Right forelimb (tissue), 1 donor: ENCODE measurements at regions not wholly inside any gene's neighbourhood (a gene's known extent, or its start where the extent isn't known, plus 50 kb on each side); places are given as distances from the start of the nearest gene placed in this dataset.

Experiments used
- DNase-seq: peaks from one replicate; pipeline ENCODE4 v3.0.0-alpha.2; 2018

DNA sequence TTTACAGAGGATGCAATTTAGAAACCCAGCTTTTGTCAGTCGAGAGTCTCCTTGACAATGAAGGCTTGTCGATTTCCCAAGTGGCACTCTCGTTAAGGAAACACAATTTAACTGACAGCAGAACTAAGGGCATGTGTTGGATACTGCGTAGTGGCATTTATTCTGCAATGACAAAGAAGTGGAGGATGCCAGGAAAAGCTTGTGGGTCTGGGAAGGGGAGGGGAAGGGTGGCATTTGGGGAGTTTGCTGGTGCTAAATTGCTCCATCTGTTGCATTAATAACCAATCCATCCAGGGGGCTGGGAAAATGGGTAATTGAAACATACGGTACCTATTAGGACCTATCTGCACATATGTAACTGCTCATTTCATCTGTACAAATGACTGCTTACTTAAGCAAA is 190.6 kb downstream of the NSG2 start:
- no peak for DNase-seq

DNA sequence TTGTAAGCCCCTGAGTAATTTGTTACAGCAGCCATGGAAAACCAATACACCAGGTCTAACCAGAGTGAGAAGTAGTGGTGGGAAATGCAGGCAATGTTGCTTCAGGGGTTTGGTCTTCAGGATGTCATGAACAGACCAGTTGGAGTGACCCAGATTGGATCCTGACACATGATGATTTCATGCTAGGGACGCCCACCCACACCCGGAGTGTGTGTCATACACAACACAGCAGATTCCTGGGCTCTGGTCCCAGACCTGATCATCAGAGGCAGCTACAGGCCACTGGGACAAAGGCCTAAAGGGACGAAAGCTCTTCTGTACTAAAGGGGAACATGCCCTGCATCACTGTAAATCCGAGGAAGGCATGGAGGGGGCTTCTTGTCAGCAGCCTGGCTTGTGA is 194.2 kb downstream of the NSG2 start:
- no peak for DNase-seq

DNA sequence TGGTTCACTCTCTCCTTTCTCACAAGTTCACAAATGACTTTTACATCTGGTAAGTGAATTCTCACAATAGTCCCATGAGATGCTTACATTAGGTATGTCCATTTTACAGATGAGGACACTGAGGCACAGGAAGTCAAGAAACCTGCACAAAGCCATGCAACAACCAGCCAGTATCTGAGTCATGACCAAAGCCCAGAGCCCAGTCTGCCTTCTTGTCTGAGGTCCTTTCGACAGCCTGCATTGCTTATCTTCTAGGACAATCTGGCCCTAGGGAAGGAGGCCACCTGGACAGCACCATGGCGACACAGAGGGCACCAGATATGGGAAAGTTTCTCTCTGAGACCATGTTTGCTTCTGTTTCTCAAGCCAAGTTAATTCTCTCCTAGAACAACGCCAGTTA is 197.1 kb downstream of the NSG2 start:
- DNase-seq = no peak

DNA sequence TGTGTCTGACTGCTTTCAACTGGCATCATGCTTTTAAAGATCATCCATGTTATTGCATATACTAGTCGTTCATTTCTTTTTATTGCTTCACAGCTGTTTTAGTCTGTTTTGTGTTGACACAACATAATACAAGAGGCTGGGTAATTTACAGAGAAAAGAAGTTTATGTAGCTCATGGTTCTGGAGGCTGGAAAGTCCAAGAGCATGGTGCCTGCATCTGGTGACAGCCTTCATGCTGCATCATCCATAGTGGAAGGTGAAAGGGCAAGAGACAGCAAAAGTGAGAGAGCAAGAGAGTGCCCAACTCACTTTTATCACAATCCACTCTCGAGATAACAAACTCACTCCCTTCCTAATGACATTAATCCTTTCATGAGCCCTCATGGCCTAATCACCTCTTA is 198.4 kb downstream of the NSG2 start:
- DNase-seq = no peak

DNA sequence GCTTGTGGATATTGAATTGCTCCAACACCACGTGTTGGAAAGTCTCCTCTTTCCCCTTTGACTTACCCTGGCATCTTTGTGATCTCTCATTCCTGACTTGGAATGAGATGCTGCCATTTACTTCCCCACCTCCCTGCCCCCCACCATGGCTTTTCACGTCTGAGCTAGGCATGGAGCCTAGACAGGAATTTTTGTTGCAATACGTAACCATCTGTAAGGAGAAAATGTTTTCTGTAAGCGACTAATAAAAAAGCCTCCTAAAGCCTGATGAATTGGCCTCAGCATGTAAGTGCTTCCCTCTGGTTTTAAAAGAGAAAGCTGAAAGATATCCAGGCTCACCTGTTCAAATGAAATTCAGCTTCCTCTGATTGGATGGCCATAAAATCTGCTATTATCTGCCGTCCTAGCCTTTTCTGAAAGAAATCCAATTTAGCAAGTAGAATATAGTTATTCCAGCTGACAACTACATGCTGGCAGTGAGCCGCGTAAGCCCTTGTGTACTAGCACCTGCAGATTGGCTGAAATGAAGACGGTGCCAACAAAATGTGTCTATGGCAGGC is 200.1 kb downstream of the NSG2 start:
- DNase-seq = no peak

DNA sequence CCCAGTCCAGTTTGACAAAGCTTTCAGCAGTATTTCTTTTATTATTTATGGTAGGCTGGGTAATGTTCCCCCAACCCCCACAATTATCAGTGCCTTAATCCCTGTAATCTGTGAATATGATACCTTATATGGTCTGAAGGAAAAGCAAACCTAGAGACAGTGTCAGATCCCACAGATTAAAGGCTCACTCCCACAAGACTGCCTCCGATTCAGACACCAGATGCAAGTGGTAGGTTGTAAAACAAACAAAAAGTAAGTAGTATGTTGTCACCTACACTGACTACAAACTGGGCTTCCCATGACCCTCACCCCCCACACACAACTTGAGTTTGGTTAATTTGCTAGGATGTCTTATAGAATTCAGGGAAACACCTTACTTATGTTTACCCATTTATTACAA is 201.2 kb downstream of the NSG2 start:
- no peak for DNase-seq

DNA sequence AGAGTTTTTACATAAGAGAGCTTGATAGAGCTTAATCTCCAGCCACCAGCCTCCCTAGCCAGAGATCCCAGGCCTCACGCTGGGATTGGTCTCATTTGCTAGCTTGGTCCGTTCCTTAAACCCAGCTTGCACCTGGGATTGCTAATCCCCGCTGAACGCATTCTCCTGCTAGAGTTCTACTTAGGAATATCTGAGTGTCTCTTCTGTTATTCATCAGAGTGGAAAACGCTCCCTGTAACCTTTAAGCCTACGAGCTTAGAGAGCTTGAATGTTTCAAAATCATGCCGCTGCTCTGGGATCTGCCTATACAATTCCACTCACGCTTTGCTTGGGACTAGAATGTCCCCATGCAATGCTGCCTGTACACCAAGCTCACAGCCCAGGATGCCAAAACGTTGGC is 201.8 kb downstream of the NSG2 start:
- DNase-seq = no peak

DNA sequence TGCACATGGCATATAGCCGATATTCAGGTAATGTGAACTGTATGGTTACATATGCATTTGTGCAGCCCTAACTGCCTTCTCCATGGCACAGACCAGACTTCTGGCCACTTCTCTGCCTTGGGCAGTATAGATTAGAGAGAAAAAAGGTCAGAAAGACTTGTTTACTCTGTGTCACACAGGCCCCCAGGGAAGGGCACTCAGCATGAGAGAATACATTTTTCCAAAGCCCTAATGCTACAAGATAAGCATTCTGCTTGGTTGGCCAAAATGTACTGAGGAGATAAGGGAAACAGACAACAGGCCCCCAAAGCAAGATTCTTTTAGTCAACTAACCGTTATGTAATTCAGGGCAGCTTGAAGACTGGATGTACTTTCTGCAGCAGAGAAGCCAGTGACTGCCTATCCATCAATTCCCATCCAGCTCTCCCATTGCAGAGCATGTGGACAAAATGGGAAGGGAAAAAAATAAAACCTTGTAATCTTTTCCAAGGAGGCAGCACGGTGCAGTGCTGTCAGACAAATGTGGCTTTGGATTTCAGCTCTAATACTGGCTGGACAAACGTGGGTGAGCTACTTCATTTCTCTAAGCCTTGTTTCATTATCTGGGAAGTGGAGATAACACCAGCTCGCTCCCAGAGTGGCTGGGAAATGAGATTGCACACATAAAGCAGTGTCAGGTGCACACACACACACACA is 205.9 kb downstream of the NSG2 start:
- DNase-seq = no peak

DNA sequence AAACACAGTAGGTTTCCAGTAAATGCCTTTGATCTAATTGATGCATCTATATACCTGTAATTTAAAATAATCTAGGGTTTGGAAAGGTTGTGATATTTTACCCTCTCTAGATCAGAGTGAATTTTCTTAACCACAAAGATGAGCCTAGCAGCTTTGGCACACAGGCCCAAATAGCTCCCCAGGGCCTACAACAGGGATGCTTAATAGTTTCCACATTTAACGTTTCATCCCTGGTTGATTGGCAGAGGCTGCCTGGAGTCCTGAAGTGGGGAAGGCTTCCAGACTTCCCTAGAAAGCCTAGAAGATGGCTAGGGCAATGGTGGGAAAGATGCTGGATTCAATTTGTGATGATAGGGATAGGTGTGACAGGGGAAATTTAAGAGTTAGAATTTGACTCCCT is 206.6 kb downstream of the NSG2 start:
- DNase-seq = no peak

DNA sequence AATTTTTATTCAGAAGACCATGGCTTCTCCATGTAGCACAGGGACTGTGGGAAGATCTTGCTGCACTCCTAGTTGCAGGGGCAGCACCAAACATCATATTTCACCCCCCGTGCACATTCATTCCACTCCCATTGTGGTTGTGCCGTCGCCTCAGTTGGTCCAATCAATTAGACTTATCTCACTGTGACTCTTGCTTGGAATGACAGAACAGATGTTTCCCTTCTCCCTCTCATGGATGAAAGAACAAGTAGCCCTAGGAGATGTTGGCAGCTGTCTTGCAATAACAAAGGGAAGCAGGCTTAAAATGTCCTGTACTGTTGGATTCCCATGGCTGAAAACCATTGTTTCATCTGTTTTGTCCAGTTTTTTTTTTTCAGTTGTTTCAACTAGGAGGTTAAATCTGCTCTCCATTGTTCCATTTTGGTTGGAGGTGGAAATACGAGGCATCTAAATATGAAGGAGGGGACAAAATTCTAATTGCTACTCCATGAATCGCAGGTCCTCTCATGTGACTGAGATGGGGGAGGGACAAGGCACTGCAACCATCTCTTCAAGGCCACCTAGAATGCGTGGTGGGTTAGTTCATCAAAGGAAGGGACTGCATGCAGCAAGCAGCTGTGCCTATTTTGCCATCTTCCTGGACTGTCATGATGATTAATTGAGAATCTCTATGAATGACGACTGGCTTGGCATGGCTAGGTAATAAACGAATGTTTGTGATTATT is 214.4 kb downstream of the NSG2 start:
- DNase-seq = no peak

DNA sequence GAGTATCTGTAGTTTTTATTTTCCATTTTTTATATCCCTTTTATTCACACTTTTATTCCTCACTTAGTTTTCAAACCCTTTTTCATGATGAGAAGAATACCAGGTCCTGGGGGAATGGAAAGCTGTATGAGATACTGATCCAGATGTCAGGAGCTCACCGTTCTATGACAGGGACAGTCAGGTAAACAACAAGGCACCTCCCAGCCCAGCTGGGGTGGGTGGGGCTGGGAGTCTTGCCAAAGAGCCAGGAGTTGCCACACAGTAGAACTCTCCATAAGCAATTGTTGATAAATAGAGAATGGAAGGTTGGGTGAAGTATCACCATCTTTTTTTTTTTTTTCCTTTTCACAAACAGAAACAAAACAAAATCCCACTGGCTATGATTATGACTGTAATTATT is 225.8 kb downstream of the NSG2 start:
- DNase-seq = no peak

DNA sequence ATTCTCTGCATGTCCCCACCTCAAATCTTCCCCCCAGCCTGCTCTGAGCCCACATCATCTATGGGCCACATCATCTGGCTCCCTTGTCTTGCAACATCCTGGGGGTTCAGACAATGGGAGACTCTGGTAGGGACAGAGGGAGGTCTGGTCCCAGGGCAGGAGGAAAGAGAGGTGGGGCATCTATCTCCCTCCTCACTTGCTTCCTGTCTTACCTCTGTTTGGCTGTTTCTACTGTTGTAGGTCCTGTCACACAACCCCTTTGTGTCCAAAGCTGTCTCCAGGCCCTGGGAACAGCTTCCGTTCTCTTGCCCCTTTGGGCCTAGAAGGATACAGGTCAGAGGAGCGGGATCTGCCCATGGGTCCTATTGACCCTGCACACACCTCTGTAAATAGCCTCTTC is 227.2 kb downstream of the NSG2 start:
- DNase-seq = no peak

DNA sequence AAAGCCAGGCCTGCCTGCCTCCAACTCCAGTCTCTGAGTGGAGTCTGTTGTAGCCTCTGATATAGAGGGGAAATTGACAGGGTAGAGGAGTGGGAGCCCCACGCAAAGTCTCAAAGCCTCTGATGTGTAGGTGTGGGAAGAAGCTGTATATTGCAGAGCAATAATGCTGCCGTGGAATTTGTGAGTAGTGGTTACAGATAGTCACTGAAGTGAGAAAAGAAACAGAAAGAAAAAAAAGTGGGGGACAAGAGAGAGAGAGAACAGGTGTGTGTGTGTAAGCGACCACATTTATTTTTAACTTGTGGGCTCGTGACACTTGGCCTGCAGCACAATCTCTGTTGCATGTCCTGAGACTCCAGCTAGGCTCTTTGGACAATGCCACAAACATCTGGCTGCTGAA is 227.8 kb downstream of the NSG2 start:
- DNase-seq = no peak

DNA sequence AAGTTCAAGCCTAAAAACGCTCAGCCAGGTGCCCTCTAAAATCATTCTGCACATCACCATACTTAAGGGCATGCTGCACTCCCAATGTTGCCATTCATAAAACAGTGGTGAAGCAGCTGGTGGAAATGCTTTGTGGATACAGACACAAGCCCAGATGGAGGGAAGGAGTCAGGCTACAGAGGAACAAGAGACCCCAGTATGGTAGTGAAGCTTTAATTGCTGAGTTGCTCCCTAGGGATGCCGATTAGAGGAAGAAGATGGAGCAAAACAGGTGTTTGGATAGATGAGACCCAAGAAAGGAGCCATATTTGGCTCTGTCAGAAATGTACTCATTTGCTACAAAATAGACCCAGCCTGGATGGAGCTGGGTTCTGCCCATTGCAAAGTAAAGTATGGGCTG is 230.5 kb downstream of the NSG2 start:
- DNase-seq = no peak

DNA sequence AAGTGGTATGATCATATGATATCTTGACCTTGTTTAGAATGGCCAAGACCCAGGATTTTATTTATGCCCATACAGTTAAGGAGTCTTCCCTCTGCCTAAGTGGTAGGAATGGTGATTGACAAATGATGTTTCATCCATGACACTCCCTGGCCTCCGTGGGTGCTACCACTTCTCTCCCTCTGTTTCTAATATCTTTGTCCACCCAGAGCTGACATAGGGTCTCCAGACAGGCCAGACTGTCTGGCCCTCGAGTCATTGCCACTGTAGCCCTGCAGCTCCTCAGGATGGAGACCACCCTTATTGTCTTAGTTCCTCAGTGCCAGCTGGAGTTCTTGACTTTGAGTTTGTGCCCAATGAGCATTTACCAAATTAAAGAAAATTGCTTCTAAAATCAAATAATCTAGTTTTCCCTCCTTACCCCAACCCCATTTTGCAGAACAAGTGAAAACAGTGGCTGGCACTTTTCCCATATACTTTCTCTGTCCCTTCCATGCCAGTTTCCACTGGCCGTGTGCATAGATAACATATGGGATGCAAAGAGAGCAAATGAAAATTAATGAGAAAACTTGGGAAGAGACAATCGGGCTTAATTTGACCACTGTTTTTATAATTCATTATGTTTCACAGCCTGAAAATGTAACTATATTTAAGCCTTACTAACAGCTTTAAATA is 235.7 kb downstream of the NSG2 start:
- DNase-seq = no peak

DNA sequence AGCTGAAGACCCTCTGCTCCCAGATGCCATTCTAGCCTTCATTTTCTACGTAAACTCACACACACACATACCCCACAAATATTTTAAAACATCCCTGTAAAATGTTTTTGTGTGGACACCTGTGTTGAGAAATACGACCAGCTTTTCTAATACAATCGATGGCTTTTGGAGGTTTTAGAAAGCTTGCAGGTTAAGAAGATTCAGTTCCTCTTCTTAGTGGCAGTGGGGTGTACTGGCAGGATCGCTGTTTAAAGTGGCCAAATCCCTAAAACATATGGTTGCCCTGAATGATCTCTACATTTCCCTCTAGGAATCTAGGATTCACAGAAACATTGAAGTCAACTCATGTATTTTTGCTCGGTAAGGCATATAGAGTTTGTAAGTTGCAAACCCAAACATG is 236.3 kb downstream of the NSG2 start:
- no peak for DNase-seq

DNA sequence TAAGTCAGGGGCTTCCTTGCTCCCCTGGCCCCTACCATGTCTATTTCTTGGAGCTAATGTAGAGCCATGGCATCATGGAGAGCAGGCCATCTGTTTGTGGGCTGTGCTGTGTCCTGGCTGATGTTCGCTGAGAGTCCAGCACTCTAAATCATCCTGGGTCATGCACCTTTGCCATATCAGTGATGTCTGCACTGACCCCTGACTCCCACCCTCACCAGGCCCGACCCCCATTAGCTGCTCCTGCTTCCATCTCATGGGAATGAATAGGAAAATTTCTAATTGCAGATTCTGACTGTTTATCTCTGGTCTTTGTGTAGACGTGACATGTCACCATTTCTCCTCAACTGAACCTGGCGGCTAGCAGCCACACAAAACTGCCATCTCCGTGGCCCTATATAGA is 236.9 kb downstream of the NSG2 start:
- DNase-seq = no peak

DNA sequence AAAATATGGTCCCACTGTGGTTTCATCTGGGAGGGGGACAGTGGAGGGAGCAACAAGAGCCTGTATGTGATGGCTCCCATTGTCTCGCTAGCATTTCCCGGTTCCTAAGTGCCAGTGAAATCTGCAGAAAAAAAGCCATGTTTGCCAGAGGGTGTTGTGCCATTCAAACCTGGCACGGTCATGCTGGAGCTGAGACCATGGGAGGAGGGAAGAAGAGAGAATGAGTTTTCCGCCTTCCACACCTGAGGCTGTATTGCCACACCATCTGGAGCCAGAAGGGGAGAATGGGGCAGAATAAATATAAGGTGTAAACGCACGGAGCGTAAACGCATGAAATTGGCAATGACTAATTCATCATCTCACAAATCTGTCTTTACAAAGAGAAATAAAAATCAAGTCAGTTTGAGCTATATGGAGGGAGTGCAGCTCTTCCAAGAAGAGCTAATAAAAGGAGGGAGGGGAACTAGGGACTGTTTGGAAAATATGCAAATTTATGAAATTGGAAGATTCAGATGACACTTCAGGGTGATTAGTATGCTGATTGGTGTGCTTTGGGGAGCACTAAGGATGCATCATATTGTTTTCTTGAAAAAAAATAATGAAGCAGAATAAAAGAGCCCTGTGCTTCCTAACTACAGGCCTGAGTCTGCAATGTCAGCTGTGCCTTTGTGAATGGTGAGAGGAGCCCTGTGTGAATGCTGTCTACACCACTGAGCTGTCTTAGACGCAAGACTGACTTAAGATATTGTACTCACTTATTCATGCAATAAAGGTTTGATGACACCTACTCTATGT is 237.9 kb downstream of the NSG2 start:
- DNase-seq = no peak

DNA sequence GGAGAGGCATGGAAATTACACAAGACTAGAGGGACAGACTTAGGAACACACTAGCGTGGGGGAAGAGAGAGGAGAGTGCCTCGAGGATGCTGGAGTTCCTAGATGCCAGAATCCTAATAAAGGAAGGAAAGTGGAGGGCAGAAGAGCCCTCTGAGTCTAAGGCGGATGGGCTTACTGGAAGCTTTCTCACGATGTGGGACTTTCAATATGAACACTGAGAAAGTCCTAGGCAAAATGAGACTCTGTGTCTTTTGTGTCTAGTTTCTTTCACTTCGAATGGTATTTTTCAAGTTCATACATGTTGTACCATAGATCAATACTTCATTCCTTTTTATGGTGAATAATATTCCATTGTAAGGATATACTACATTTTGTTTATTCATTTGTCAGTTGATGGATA is 239.4 kb downstream of the NSG2 start:
- no peak for DNase-seq

DNA sequence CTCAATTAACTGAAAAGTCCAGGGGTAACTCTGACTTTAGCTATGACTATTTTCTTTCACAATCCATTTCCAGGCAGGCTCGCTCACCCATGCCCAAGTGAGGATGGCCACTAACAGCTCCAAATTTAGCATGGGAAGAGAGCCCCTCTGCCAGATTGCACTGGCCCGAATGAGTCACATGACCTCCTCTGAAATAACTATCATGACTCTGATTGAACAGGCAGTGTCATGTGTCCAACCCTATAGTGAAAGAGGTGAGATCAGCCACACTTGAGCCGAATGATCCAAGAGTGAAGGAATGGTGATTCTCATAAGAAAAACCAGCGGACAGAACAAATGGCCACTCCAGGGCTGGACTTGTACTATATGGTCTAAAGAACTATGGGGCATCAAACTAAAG is 242.3 kb downstream of the NSG2 start:
- no peak for DNase-seq

DNA sequence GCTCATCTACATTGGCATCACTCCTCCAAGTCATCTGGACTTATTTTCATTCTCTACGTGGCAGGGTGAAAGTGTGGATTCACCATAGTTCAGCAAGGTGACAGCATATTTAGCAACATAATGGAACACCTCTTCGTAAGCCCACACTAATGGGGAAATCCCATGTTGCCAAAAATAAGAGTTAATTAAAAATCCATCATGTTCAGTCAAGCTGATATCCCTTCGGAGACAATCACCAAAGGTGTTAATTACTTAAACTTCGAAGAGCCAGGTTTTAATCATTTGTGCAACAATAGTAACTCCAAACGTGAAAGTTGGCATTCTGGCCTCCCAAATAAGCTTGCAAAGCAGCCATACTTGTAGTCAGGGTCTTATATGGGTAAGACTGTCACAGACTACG is 242.9 kb downstream of the NSG2 start:
- no peak for DNase-seq

DNA sequence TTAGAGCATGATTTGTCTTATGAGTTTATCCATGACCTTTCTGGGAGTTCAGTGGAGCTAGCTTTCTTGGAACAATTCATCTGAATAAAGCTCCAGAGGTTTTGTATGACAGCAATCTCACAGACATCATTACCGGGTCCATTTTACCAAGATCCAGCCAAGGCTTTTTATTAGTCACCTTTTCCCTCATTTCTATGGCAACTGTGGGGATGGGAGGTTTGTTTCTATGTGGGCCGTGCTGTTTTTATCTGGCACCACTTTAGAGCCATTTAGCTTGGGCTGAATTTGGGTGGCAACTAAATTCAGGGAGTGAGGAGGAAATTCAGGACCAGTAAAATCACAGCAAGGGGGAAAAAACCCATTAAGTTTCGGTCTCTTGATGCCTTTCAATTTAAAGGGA is 245.7 kb downstream of the NSG2 start:
- DNase-seq = no peak

DNA sequence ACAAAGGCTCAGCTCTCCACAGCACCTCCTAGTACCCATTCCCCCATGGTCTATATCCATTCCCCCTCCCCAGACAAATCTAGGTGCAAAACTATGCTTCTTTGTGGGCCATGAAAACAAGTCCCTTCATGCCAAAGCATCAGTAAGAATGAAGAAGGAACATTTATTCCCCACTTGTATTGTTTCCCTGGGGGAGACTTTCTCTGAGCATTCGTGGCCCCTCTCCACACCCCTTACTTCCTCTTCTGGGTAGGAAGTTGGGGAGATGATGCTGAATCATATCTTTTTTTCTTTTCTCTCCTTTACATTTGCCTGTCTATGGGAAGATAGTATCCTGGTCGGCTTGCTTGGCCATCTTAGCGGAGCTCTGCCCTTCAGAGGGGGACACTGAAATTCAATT is 246.8 kb downstream of the NSG2 start:
- no peak for DNase-seq
